Non-pigmented ciliary epithelial cell (primary cell): ENCODE measurements at regions not wholly inside any gene's neighbourhood (a gene's known extent, or its start where the extent isn't known, plus 50 kb on each side); places are given as distances from the start of the nearest gene placed in this dataset.

Source experiments
- DNase-seq: peaks from one replicate; pipeline ENCODE4 v3.0.0-alpha.2; 2010; ENCODE audit warnings: low read depth

GRCh38 chr3:113096188-113096892 is 105.6 kb downstream of the GTPBP8 start:
- DNase-seq, result no peak

GRCh38 chr3:113097960-113098447 is 107.2 kb downstream of the GTPBP8 start:
- DNase-seq, result peak; percentile 59

- no peak for DNase-seq
Measured at GRCh38 chr3:113100063-113100462, 109.3 kb downstream of the GTPBP8 start.

- no peak for DNase-seq
Measured at GRCh38 chr3:113103588-113103987, 107.8 kb upstream of the BOC start.

DNA sequence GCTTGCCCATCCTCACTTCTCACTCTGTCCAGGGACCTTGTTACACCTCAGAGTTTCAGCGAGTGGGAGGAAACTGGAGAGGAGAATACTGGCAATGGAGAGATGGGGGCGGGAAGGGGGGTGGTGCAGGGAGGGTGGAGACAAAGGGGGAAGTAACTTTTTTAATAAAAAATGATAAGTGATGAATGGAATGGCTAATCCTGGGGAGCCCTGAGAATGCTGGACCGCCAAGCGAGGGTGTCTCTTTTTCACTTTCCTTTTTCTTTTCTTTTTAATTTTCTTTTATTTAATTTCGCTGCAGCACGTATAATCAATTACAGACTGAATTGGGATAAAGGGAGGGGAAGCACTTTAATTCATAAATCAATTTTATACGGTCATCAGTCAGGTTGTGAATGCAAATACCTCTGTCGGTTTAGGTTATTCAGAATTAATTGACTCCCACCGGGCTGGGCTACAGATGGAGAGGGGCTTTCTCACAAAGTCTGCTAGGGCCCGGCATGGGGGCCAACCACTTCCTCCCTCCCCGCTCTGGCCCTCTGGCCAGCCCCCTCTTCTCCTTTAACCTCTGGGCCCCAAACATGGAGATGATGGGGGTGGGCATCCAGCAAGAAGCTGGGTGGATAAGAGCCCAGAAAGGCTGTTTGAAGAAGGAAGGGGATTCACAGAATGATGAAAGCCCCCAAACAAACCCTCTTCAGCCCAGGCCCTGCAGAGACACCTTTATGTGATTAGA is 106.8 kb upstream of the BOC start:
- DNase-seq, result no peak

GRCh38 chr3:113105093-113105449 is 106.3 kb upstream of the BOC start:
- no peak for DNase-seq

DNA sequence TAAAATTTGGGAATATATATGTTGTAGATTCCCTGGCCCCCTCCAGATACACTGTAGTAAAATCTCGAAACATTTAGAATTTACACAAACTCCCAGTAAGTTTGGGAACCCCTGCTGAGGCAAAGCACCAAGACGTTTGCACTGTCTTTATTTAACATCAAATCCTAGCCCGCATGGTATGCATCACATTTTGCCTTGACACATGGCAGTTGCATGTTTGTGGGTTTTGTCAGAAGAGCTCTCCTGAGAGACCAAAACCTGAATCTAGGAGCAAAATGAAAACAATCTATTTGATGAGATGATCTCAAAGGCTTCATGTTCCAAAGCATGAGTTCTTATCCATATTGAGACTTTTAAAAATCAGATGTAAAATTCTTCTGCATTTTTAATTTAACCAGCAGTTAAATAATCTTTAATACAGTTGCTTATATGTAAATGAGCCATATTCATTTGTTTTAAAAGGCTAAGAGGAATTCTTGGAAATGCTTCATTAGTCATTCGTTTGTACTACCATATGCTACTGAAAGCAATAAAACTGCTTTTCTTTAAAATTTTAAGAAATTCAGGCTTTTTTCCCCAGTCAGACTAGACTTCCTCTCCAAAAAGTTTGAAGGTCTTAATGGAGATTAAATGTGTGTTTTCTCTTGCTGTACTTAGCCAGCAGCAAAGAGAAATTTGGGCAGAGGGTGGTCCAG is 105.2 kb upstream of the BOC start:
- DNase-seq, result no peak

DNA sequence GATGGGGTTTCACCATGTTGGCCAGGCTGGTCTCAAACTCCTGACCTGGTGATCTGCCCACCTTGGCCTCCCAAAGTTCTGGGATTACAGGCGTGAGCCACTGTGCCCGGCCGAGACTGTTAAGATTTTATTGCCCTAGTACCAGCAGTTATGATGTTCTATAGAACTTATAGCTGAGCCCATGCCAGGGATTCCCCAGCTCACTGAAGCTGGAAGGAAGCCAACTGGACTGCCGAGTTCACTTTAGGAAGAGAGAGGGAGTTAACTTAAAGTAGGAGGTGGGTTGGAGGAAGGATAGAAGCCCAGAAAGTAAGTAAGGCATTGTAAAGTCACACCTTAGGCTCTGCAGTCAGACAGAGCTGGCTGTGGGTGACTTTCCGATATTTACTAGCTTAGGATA is 101.1 kb upstream of the BOC start:
- DNase-seq, result no peak

GRCh38 chr3:113111011-113111707 is 100.2 kb upstream of the BOC start:
- no peak for DNase-seq

DNA sequence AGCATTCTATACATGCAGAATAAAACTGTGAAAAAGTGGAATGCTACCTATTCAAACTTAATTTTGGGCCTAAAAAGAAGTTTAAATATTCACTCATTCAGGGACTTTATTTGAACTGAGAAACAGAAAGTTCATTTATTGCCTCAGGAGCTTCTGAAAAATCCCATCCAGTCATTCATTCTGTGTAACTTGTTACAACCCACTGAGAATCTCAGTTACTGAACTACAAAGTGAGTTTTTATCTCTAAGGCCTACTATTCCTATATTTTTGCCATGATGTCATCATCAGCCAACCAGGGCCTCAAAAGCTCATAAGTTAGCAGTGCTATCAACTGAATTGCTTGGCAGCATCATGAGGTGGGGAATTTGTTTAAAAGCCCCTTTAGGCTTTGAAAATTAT is 98.0 kb upstream of the BOC start:
- DNase-seq, result no peak

DNA sequence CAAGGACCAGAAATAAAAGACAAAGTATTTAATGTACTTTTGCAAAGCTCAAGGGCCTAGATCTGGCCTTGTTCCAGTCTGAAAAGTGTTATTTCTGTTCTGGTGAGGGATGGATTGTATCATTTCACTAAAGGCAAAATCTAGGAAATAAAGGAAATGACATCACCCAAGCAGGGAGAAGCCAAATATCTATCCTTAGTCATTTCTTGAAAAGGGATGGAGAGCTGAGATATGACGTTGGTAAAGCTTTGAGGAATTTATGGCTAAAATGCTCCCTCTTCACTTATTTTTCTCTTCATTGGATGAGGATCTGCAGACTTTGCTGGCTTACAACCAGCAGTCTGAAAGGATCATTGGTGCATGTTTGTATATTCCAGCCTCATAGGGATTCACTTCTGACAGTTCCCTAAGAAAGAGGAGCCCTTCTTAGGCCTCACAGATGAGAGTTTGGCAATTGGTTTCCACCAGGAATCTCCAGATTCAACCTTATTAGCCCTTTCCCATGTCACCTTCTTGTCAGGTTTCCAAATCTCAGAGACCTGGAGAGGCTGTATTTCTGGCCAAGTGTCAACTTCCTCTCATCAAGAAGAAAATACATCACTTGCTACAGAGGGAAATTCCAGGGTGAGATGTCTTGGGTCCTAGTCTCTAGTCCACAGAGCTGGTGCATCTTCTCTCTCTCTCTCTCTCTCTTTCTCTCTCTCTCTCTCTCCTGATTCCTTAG is 93.7 kb upstream of the BOC start:
- DNase-seq, result no peak

DNA sequence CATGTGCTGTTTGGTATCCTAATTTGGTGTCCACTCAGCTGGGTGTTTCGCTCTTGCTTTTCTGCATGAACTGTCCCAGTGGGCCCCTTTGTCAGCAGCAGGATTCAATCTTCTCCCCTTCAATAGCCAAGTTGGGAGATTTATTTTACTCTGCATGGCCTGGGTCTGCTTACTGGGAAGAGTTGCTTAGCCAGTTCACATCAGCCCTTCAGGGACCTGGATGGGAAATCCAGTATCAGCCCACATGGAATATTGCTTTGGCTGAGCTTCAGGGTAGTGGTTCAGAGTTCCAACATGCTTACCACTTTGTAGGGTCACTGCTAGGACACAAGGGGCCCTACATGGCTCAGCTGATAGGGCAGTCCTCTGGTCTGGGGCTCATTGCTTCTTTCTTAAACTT is 93.0 kb upstream of the BOC start:
- no peak for DNase-seq

DNA sequence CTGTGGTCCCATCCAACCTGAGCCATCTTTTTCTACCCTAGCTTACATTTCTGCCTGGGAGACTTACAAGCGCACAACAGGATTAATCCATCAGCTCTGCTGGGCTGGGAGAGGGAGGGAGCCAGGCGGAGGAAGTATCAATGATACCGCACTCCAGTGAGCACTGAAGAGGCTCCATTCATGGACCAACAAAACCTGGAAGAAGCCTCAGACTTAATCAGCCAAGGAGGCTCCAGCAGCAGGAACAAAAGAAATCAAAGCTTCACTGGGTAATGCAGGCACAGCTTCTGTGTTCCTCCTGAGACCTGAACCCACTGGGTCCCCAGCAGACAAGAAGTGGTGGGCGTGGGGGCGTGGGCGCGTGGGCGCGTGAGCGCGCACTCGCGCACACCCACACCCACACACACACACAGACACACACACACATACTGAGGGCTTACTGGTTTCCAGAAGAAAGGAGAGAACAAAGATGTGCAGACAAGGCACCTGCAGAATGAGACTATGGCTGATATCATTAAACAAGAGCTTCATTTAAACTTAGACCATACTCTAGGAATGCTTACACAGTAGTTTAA is 87.0 kb upstream of the BOC start:
- no peak for DNase-seq

GRCh38 chr3:113125951-113126350 is 85.4 kb upstream of the BOC start:
- DNase-seq, result no peak

DNA sequence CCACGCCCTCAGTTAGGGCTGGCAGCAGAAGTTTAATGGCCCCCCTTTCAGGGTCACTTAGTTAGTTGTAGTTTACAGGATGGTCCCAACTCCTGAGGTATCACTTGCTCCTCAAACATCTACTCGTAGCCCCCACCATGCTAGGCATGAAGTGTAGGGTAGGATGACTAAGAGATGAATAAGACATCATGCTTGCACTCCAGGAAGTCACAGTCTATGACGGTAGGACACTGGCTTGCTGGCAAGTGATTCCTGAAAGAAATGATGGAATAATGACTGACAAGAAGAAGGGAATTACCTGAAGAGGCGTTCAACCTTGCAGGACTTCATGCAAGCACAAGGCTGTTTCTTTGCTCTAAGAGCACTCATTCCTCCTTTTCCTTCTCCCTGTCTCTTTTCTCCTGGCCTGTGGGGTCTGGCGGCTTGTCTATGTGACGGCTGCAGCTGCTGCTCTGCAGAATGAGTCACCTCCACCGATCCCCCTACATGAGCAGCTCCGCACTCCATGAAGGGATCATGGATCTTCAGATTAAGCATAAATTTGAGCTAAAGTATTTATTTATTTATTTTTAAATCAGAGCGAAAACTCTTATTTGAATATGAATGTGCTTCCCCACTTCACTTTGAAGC is 82.9 kb upstream of the BOC start:
- DNase-seq, result no peak

DNA sequence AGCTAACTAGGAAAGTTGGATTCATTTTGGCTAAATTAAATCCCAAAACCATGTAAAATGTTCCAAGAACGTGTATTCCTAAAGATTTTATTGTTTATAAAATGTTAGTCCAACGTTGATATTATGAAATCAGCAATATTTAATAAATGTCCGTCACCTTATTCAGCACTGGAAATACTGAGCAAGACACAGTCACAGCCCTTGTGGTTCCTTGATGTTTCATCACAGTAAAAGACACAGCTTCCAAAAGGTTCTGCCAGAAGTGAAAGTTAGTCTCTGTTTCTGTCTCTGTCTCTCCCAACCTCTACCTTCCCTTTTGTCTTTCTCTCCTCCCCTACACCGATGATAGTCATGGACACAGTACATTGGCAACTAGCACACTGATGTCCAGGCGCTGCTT is 82.2 kb upstream of the BOC start:
- DNase-seq, result no peak

DNA sequence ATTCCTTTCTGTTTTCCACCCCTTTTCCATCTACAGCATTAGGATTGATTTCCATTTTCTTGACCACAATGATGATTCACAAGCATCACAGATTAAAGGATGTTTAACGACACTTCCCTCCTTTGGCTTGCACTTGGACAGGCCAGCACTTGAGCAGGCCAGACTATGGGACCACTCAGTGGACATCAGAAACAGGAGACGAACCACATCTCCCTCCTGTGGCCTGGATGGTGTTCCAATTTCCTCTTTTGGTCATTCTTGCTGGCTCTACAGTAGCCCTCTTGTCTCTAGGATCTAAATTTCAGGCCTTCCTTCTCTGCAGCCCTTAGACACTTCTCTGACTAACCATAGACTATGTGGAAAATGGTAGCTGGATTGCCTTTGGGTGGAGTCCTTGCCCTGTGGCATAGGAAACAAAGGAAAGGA is 78.8 kb upstream of the BOC start:
- DNase-seq, result no peak

DNA sequence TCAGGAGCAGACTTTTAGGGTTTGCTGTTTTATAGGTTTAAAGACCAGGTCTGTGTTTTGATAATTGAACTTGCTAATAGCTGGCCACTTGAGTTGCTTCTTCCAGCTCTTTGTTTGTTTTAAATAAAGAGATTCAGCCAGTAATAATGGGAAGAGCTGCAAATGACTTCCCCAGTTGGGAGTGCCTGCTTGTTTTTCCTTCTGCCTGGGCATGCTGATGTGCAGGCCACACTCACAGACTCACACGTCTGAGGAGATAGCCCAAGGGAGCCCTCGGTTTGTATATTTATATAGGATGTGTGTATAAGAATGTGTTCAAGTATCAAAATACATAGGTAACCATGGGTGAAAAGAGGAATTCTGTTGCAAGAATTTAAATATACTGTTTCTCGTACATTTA is 78.2 kb upstream of the BOC start:
- no peak for DNase-seq

GRCh38 chr3:113136071-113136470 is 75.3 kb upstream of the BOC start:
- DNase-seq, result no peak

- no peak for DNase-seq
Measured at GRCh38 chr3:113136544-113136943, 74.8 kb upstream of the BOC start.
